H9 (cell line): ENCODE measurements at regions not wholly inside any gene's neighbourhood (a gene's known extent, or its start where the extent isn't known, plus 50 kb on each side); places are given as distances from the start of the nearest gene placed in this dataset.

ENCODE experiments used
- DNase-seq: peaks from one replicate; pipeline ENCODE4 v3.0.0-alpha.2; 2017
- H2AFZ ChIP-seq: one replicate; pipeline ENCODE4 v1.6.1; 2013; ENCODE audit warnings: mild to moderate bottlenecking, low read length, control low read depth, moderate library complexity
- H2AK5ac ChIP-seq: 2 replicates; pipeline ENCODE4 v1.6.1; 2013; ENCODE audit warnings: low read length, control low read depth, mixed read lengths; ENCODE audit not compliant: insufficient read length
- H2BK120ac ChIP-seq: one replicate; pipeline ENCODE4 v1.6.1; 2013; ENCODE audit warnings: low read depth, mild to moderate bottlenecking, low read length, control low read depth, inconsistent platforms; ENCODE audit not compliant: poor library complexity, severe bottlenecking
- H2BK12ac ChIP-seq: 2 replicates; pipeline ENCODE4 v1.6.1; 2013; ENCODE audit warnings: low read length, control low read depth, mixed read lengths, low read depth; ENCODE audit not compliant: insufficient read length
- H2BK15ac ChIP-seq: 2 replicates; pipeline ENCODE4 v1.6.1; 2013; ENCODE audit warnings: low read depth, low read length, control low read depth
- H2BK20ac ChIP-seq: one replicate; pipeline ENCODE4 v1.6.1; 2013; ENCODE audit warnings: low read depth, mild to moderate bottlenecking, low read length, control low read depth, inconsistent platforms; ENCODE audit not compliant: poor library complexity, severe bottlenecking
- H2BK5ac ChIP-seq: 2 replicates; pipeline ENCODE4 v1.6.1; 2013; ENCODE audit warnings: low read length, control low read depth, mixed read lengths; ENCODE audit not compliant: insufficient read length
- H3K14ac ChIP-seq: 2 replicates; pipeline ENCODE4 v1.6.1; 2013; ENCODE audit warnings: low read length, control low read depth; ENCODE audit not compliant: insufficient read depth
- H3K18ac ChIP-seq: 2 replicates; pipeline ENCODE4 v1.6.1; 2013; ENCODE audit warnings: low read depth, mild to moderate bottlenecking, mixed read lengths, low read length, control low read depth; ENCODE audit not compliant: insufficient read length
- H3K23ac ChIP-seq: 2 replicates; pipeline ENCODE4 v1.6.1; 2013; ENCODE audit warnings: low read length, control low read depth, mixed read lengths, low read depth; ENCODE audit not compliant: insufficient read length
- H3K23me2 ChIP-seq: 2 replicates; pipeline ENCODE4 v1.6.1; 2013; ENCODE audit warnings: low read depth, mild to moderate bottlenecking, mixed read lengths, low read length, control low read depth; ENCODE audit not compliant: insufficient read length, poor library complexity, severe bottlenecking
- H3K27ac ChIP-seq: 2 replicates; pipeline ENCODE4 v1.5.1; 2013; ENCODE audit warnings: low read length, control low read depth, mixed read lengths, low read depth; ENCODE audit not compliant: insufficient read length
- H3K27me3 ChIP-seq: 2 replicates; pipeline ENCODE4 v1.6.1; 2013; ENCODE audit warnings: low read length, control low read depth, inconsistent platforms; ENCODE audit not compliant: insufficient read depth
- H3K4ac ChIP-seq: 2 replicates; pipeline ENCODE4 v1.6.1; 2013; ENCODE audit warnings: low read depth, mild to moderate bottlenecking, control low read depth, inconsistent platforms, low read length, moderate library complexity
- H3K4me1 ChIP-seq: 2 replicates; pipeline ENCODE4 v1.6.1; 2013; ENCODE audit warnings: low read length, control low read depth, inconsistent platforms; ENCODE audit not compliant: insufficient read depth
- H3K4me2 ChIP-seq: 2 replicates; pipeline ENCODE4 v1.6.1; 2013; ENCODE audit warnings: low read length, control low read depth, mixed read lengths; ENCODE audit not compliant: insufficient read length, insufficient read depth
- H3K56ac ChIP-seq: 2 replicates; pipeline ENCODE4 v1.6.1; 2013; ENCODE audit warnings: low read depth, mild to moderate bottlenecking, mixed read lengths, low read length, control low read depth; ENCODE audit not compliant: insufficient read length
- H3K79me1 ChIP-seq: 2 replicates; pipeline ENCODE4 v1.6.1; 2013; ENCODE audit warnings: low read depth, mild to moderate bottlenecking, moderate library complexity, low read length, control low read depth, inconsistent platforms; ENCODE audit not compliant: insufficient read depth, poor library complexity, severe bottlenecking
- H3K79me2 ChIP-seq: 2 replicates; pipeline ENCODE4 v1.6.1; 2013; ENCODE audit warnings: low read length, control low read depth, inconsistent platforms; ENCODE audit not compliant: insufficient read depth
- H3K9ac ChIP-seq: 2 replicates; pipeline ENCODE4 v1.6.1; 2013; ENCODE audit warnings: low read length, control low read depth, mixed read lengths; ENCODE audit not compliant: insufficient read length; ENCODE audit errors: extremely low read depth
- H3K9me3 ChIP-seq: one replicate; pipeline ENCODE4 v1.6.1; 2013; ENCODE audit warnings: low read depth, low read length, inconsistent platforms; ENCODE audit not compliant: control insufficient read depth
- H3T11ph ChIP-seq: one replicate; pipeline ENCODE4 v1.6.1; 2013; ENCODE audit warnings: mild to moderate bottlenecking, low read length, control low read depth, inconsistent platforms
- H4K20me1 ChIP-seq: one replicate; pipeline ENCODE4 v1.6.1; 2013; ENCODE audit not compliant: control insufficient read depth, insufficient read length, insufficient read depth
- H4K5ac ChIP-seq: 2 replicates; pipeline ENCODE4 v1.6.1; 2013; ENCODE audit warnings: low read depth, mild to moderate bottlenecking, mixed read lengths, low read length, control low read depth; ENCODE audit not compliant: insufficient read length
- H4K8ac ChIP-seq: replicated peaks from 2 replicates; pipeline ENCODE4 v1.6.1; 2013; ENCODE audit warnings: low read length, control low read depth, mixed read lengths, low read depth; ENCODE audit not compliant: insufficient read length
- H4K91ac ChIP-seq: 2 replicates; pipeline ENCODE4 v1.6.1; 2013; ENCODE audit warnings: low read depth, mild to moderate bottlenecking, moderate library complexity, mixed read lengths, low read length, control low read depth; ENCODE audit not compliant: insufficient read length
- H3K27ac Mint-ChIP-seq, 3 experiments: 2 replicates in 2 of 3; 3 replicates in 1 of 3; pipeline ENCODE4 v1.8.0; 2020 to 2021; ENCODE audit warnings: mixed read lengths in 3 of 3, mild to moderate bottlenecking in 1 of 3, moderate library complexity in 1 of 3
- H3K27me3 Mint-ChIP-seq: 2 replicates; pipeline ENCODE4 v1.8.0; 2021; ENCODE audit warnings: low read depth, mild to moderate bottlenecking, moderate library complexity, mixed read lengths
- H3K36me3 Mint-ChIP-seq, 3 experiments: 2 replicates in 2 of 3; 3 replicates in 1 of 3; pipeline ENCODE4 v1.8.0; 2020 to 2021; ENCODE audit warnings: low read depth in 3 of 3, mixed read lengths in 3 of 3; ENCODE audit not compliant: insufficient read depth in 1 of 3
- H3K4me1 Mint-ChIP-seq, 2 experiments: 2 replicates each; pipeline ENCODE4 v1.8.0; 2020; ENCODE audit warnings: mixed read lengths in 2 of 2
- H3K4me3 Mint-ChIP-seq, 2 experiments: 2 replicates in 1 of 2; 3 replicates in 1 of 2; pipeline ENCODE4 v1.8.0; 2020 to 2021; ENCODE audit warnings: mild to moderate bottlenecking in 2 of 2, mixed read lengths in 2 of 2, moderate library complexity in 1 of 2
- H3K9me3 Mint-ChIP-seq, 2 experiments: 2 replicates in 1 of 2; 3 replicates in 1 of 2; pipeline ENCODE4 v1.8.0; 2020; ENCODE audit warnings: mild to moderate bottlenecking in 2 of 2, mixed read lengths in 2 of 2, moderate library complexity in 1 of 2
- WGBS: extraction: QIAGEN DNeasy Blood & Tissue Kit; methylation state at CpG from one replicate; pipeline ENCODE4 v1.1.7; 2013; ENCODE audit warnings: missing lambda C conversion rate, low lambda C conversion rate, mixed read lengths; ENCODE audit not compliant: insufficient read length; ENCODE audit errors: extremely low coverage; 5-methylcytosine and 5-hydroxymethylcytosine counted together
- TF ChIP-seq, protein P1 (sequence below): fragments of 200-600 bp; sonication (generic); conservative IDR thresholded peaks from 3 replicates; pipeline ENCODE4 v1.8.0; 2021; ENCODE audit warnings: antibody characterized with exemption, mild to moderate bottlenecking

DNA sequence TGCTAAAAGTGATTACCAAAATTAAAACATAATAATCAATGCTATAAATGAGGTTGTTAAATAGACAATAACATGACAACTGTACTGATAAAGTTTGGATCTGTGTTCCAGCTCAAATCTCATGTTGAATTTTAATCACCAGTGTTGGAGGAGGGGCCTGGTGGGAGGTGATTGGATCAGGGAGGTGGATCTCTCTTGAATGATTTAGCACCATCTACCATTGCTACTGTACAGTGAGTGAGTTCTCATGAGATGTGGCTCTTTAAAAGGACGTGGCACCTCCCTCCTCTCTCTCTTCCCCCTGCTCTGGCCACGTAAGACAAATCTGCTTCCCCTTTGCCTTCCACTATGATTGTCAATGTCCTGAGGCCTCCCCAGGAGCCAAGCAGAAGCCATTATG is 77.5 kb downstream of the HTR5A start:
- DNase-seq: no peak
- Histone ChIP-seq H3K27ac (no peak overlapping the region), H3K18ac (no peak overlapping the region), H2BK5ac (no peak overlapping the region), H4K8ac (no peak overlapping the region), H3K79me2 (no peaks in the 10 kb centered on the region), H3K9ac (no peak overlapping the region), H3K79me1 (no peaks in the 10 kb centered on the region), H3K14ac (no peak overlapping the region), H4K91ac (no peak overlapping the region), H3K27me3 (no peaks in the 10 kb centered on the region), H2BK15ac (no peak overlapping the region), H3K23me2 (no peaks in the 10 kb centered on the region), H3K9me3 (no peaks in the 10 kb centered on the region), H4K5ac (no peak overlapping the region), H2BK12ac (no peak overlapping the region), H3K4ac (no peak overlapping the region), H2AK5ac (no peak overlapping the region), H3K4me2 (no peak overlapping the region), H3K56ac (no peak overlapping the region), H2AFZ (no peak overlapping the region), H3K4me1 (no peaks in the 10 kb centered on the region), H2BK20ac (no peak overlapping the region), H2BK120ac (no peak overlapping the region), H3K23ac (no peak overlapping the region), H3T11ph (no peak overlapping the region), H4K20me1 (no peaks in the 10 kb centered on the region)
- TF ChIP-seq, protein P1, sequence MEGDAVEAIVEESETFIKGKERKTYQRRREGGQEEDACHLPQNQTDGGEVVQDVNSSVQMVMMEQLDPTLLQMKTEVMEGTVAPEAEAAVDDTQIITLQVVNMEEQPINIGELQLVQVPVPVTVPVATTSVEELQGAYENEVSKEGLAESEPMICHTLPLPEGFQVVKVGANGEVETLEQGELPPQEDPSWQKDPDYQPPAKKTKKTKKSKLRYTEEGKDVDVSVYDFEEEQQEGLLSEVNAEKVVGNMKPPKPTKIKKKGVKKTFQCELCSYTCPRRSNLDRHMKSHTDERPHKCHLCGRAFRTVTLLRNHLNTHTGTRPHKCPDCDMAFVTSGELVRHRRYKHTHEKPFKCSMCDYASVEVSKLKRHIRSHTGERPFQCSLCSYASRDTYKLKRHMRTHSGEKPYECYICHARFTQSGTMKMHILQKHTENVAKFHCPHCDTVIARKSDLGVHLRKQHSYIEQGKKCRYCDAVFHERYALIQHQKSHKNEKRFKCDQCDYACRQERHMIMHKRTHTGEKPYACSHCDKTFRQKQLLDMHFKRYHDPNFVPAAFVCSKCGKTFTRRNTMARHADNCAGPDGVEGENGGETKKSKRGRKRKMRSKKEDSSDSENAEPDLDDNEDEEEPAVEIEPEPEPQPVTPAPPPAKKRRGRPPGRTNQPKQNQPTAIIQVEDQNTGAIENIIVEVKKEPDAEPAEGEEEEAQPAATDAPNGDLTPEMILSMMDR: no peak
- WGBS: no CpG with 5 or more reads among the region's 2 CpGs
- peaks cover 17 to 24% of the 10 kb centered on the region in 2 experiments for H3K9me3 Mint-ChIP-seq
- no peak overlapping the region for H3K27ac Mint-ChIP-seq
- H3K27me3 Mint-ChIP-seq: peaks cover 7% of the 10 kb centered on the region
- peaks cover 0 to 10% (median 7%) of the 10 kb centered on the region in 3 experiments; a peak in 5 of 7 replicates for H3K36me3 Mint-ChIP-seq
- H3K4me1 Mint-ChIP-seq: peaks cover 0 to 6% of the 10 kb centered on the region in 2 experiments; a peak in 2 of 4 replicates
- no peak overlapping the region for H3K4me3 Mint-ChIP-seq
